Right lobe of liver (tissue), 6 donors: ENCODE measurements at regions not wholly inside any gene's neighbourhood (a gene's known extent, or its start where the extent isn't known, plus 50 kb on each side); places are given as distances from the start of the nearest gene placed in this dataset.
A peak's percentile ranks its signal among the peaks of the same experiment; 100 is the strongest.

ENCODE experiments used
- ATAC-seq, 4 donors: fragments of 200-7000 bp; cut with Tn5 transposase; one replicate each; pipeline ENCODE4 v1.9.1; 2020; ENCODE audit warnings: mild to moderate bottlenecking in 4 of 4, moderate library complexity in 4 of 4
- DNase-seq, 3 donors: peaks; one replicate each; pipeline ENCODE4 v3.0.0-alpha.2; 2020
- H3K27ac ChIP-seq, 3 donors: fragments of 200-600 bp; one replicate each; pipeline ENCODE4 v1.8.0; 2022
- H3K27me3 ChIP-seq, 2 donors: fragments of 200-600 bp; one replicate each; pipeline ENCODE4 v1.8.0; 2022
- H3K36me3 ChIP-seq, 4 donors: fragments of 200-600 bp; sonication (generic) in 1 of 4; one replicate each; pipeline versions ENCODE4 v1.5.1 to v1.8.0; 2017 to 2022; ENCODE audit warnings: control low read depth in 1 of 4
- H3K4me1 ChIP-seq, 4 donors: fragments of 200-600 bp; sonication (generic) in 1 of 4; one replicate each; pipeline versions ENCODE4 v1.5.1 to v1.8.0; 2017 to 2022; ENCODE audit warnings: control low read depth in 1 of 4
- H3K4me3 ChIP-seq, 3 donors: fragments of 200-600 bp; one replicate each; pipeline ENCODE4 v1.8.0; 2022
- H3K9me3 ChIP-seq, 4 donors: fragments of 200-600 bp; sonication (generic) in 1 of 4; one replicate each; pipeline versions ENCODE4 v1.5.1 to v1.8.0; 2017 to 2022; ENCODE audit warnings: control low read depth in 1 of 4
- POLR2A ChIP-seq: fragments of 450-650 bp; IDR thresholded peaks from one replicate; pipeline ENCODE4 v1.6.1; 2017; ENCODE audit warnings: antibody characterized with exemption, mild to moderate bottlenecking
- WGBS: methylation state at CpG from one replicate; pipeline ENCODE4 v1.1.6; 2018; ENCODE audit warnings: low coverage, low lambda C conversion rate; ENCODE audit not compliant: insufficient coverage; ENCODE audit errors: missing lambda C conversion rate; 5-methylcytosine and 5-hydroxymethylcytosine counted together
- intact Hi-C, 2 donors: fragments of 100-400 bp; cut with DNase I; formaldehyde crosslinking; loops; one replicate each; pipeline versions ENCODE4 v1.11.2 to v1.14.1; 2022
- TF ChIP-seq, protein P1 (sequence below), 4 donors: fragments of 200-600 bp in 3 of 4; fragments of 450-650 bp in 1 of 4; IDR thresholded peaks; one replicate each; pipeline versions ENCODE4 v1.5.1 to v1.8.0; 2016 to 2022; ENCODE audit warnings: antibody characterized with exemption in 4 of 4, mild to moderate bottlenecking in 2 of 4
- donor health status: DM: no; HTN: yes; CAD: no.
- donor health status: DM: no; HTN: no; CAD: no.
- donor health status: DM: no; HTN: no; CAD: no.
- donor health status: DM: no; HTN: yes; CAD: no.
- donor health status: DM: no; HTN: yes; CAD: no.

DNA sequence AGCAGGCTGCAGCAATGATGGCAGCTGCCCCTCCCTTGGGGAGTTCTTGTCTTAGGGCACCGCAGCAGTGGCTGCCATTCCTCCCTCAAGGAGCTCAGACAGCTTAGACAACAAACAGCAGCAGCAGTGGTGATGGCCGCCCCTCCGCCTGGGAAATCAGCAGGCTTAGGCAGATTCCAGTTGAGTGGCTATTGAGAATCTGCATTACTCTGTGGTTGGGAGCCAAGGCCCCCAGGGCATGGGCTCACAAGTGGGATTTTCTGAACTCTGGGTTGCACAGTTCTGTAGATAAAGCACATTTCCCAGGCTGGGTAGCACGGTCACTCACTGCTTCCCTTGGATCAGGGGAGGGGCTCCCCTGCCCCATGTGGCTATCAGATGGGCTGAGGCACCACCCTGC, 1280.7 kb upstream of the TMPRSS15 start:
- Histone ChIP-seq H3K4me3 (no peak overlapping the region), H3K36me3 (no peaks in the 10 kb centered on the region), H3K9me3 (no peaks in the 10 kb centered on the region), H3K4me1 (no peaks in the 10 kb centered on the region), H3K27ac (no peak overlapping the region), H3K27me3 (no peaks in the 10 kb centered on the region)
- WGBS, result no CpG with 5 or more reads among the region's 4 CpGs
- TF ChIP-seq, protein P1, sequence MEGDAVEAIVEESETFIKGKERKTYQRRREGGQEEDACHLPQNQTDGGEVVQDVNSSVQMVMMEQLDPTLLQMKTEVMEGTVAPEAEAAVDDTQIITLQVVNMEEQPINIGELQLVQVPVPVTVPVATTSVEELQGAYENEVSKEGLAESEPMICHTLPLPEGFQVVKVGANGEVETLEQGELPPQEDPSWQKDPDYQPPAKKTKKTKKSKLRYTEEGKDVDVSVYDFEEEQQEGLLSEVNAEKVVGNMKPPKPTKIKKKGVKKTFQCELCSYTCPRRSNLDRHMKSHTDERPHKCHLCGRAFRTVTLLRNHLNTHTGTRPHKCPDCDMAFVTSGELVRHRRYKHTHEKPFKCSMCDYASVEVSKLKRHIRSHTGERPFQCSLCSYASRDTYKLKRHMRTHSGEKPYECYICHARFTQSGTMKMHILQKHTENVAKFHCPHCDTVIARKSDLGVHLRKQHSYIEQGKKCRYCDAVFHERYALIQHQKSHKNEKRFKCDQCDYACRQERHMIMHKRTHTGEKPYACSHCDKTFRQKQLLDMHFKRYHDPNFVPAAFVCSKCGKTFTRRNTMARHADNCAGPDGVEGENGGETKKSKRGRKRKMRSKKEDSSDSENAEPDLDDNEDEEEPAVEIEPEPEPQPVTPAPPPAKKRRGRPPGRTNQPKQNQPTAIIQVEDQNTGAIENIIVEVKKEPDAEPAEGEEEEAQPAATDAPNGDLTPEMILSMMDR (IDR thresholded peaks at IDR 0.05), result no peak
- TF ChIP-seq POLR2A, result no peak
- DNase-seq (no peak), ATAC-seq (peak in 1 of 4 donors; percentile 11)
- intact Hi-C loops, result no loop called here

DNA sequence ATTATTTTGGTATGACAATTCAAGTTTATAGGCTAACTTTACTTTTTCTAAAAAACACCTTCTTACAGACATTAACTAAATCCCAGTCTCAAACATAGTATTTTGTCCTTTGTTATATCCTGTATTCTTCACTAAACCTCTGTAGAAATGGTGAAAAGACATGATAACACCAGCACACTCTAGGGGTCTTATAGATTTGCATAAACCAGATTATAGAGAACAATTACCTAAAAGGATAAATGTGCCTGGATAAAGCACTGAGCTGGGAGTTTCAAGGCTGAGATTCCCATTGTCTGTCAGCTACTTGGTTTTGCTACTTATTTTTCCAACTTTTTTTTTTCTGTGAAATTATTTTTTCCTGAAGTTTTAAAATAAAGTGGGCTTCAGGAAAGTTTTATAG, 1288.6 kb upstream of the TMPRSS15 start:
- no peak for DNase-seq
- H3K27me3 ChIP-seq, result no peaks in the 10 kb centered on the region
- no peak overlapping the region for H3K27ac ChIP-seq
- no peak overlapping the region for H3K4me3 ChIP-seq
- TF ChIP-seq, protein P1 (IDR thresholded peaks at IDR 0.05), result no peak
- TF ChIP-seq POLR2A, result no peak
- no peaks in the 10 kb centered on the region for H3K36me3 ChIP-seq
- ATAC-seq, result no peak
- H3K9me3 ChIP-seq, result no peaks in the 10 kb centered on the region
- intact Hi-C loops, result no loop called here
- H3K4me1 ChIP-seq, result no peaks in the 10 kb centered on the region

DNA sequence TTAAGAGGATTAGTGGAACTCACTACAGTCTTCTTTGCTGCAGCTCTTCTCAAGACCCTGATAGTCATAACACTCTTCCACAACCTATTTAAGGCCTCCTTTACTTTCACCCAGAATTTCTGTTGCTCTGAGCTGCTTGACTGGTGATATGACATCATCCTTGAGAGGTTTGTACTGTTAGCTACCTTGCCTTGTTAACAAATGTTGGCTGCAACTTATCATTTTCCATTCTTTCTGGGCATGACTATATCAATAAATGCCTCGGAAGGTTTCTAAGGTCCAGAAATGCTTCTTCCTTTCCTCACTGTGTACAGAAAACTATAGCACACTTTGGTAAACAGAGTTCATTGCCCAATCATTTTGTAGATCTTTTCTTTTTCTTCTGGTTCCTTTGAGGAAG, 1292.2 kb upstream of the TMPRSS15 start:
- ATAC-seq (no peak), DNase-seq (no peak)
- 44% methylated on average over 1 of the region's 1 CpG for WGBS
- Histone ChIP-seq H3K4me1 (peaks cover 0 to 7% (median 0%) of the 10 kb centered on the region in 4 donors), H3K9me3 (no peaks in the 10 kb centered on the region), H3K27ac (no peak overlapping the region), H3K36me3 (no peaks in the 10 kb centered on the region), H3K4me3 (no peak overlapping the region), H3K27me3 (no peaks in the 10 kb centered on the region)
- intact Hi-C loops, result no loop called here
- TF ChIP-seq POLR2A, result no peak
- TF ChIP-seq, protein P1 (IDR thresholded peaks at IDR 0.05), result no peak

DNA sequence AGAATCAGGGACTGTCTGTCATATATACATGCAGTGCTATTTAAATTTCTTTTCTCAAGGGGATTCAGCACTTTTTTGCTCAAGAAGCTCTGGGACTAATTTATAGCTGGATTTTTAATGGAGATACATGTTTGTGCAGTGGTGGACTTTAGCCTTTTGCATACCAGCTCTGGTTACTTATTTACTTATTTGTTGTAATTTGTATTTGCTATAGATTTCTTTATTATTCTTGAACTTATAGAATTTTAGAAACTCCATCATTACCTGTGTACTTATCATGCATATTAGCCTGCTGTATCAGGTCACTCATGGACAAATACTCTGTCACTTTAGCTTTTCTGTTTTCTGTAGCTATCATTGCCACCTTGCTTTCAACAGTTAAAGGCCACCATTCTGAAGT, 1296.9 kb upstream of the TMPRSS15 start:
- intact Hi-C loops, result no loop called here

DNA sequence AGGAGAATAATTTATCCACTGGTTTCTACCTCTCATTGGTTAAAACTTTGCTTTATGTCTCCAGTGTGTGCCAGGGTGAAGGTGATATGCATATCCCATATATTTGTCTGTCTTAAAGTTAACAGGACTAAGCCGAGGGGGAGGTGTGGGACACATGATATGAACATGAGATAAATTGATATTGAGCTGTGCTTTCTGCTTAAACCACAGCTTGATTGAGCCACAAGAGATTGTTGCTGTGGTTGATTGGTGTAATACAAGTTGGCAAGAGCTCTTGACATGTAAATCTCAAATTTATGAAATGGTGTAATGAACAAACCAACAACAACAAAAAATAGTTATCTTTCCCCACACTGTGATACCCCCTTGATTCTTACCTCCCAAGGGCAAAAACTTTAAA, 1295.5 kb upstream of the NCAM2 start:
- H3K4me3 ChIP-seq, result no peak overlapping the region
- H3K27ac ChIP-seq, result no peak overlapping the region
- H3K27me3 ChIP-seq, result no peaks in the 10 kb centered on the region
- peaks cover 0 to 7% (median 0%) of the 10 kb centered on the region in 4 donors for H3K4me1 ChIP-seq
- DNase-seq, result no peak
- no peaks in the 10 kb centered on the region for H3K9me3 ChIP-seq
- TF ChIP-seq POLR2A, result no peak
- TF ChIP-seq, protein P1 (IDR thresholded peaks at IDR 0.05), result no peak
- H3K36me3 ChIP-seq, result no peaks in the 10 kb centered on the region
- no peak for ATAC-seq
- WGBS, result 27% methylated on average over 1 of the region's 1 CpG
- intact Hi-C loops, result no loop called here

More for the DNA sequence above, 1296.9 kb upstream of the TMPRSS15 start:
- TF ChIP-seq, protein P1 (IDR thresholded peaks at IDR 0.05), result no peak
- no peak for TF ChIP-seq POLR2A
- DNase-seq, result no peak
- ATAC-seq, result peak in 1 of 4 donors; percentile 30
- Histone ChIP-seq H3K4me3 (no peak overlapping the region), H3K9me3 (no peaks in the 10 kb centered on the region), H3K27me3 (no peaks in the 10 kb centered on the region), H3K4me1 (peaks cover 0 to 7% (median 0%) of the 10 kb centered on the region in 4 donors), H3K27ac (no peak overlapping the region), H3K36me3 (no peaks in the 10 kb centered on the region)
